K562 (cell line): ENCODE measurements at regions not wholly inside any gene's neighbourhood (a gene's known extent, or its start where the extent isn't known, plus 50 kb on each side); places are given as distances from the start of the nearest gene placed in this dataset.

Experiments used
- ATAC-seq: fragments of 200-7000 bp; cut with Tn5 transposase; 3 replicates; pipeline ENCODE4 v1.9.1; 2020; ENCODE audit warnings: moderate library complexity
- BruUV-seq: library from RNA; stranded (reverse); fragments of 400-500 nt; replicated peaks from 2 replicates; lab custom pipeline; 2021; lab: Mats Ljungman, UMichigan
- CTCF ChIA-PET: fragments of 300-600 bp; formaldehyde crosslinking; extraction: SDS; loops from one replicate; lab custom pipeline; 2021; ENCODE audit warnings: low intra/inter-chr PET ratio; lab: Yijun Ruan, JAX
- POLR2A ChIA-PET: fragments of 300-600, 350-650 bp; sonication (Branson Sonifier 250); formaldehyde crosslinking; extraction: SDS; loops from one replicate; lab custom pipeline; 2021; ENCODE audit warnings: antibody characterized with exemption, inconsistent platforms; lab: Yijun Ruan, JAX
- DNase-seq, 4 experiments: peaks; one replicate each; pipeline versions ENCODE4 v3.0.0 to v3.0.0-alpha.2; 2011 to 2018; ENCODE audit warnings: low spot score in 3 of 4, mixed read lengths in 3 of 4; ENCODE audit errors: extremely low read depth in 1 of 4
- FAIRE-seq: peaks from 2 replicates; lab custom pipeline; 2011; peaks lifted over from hg19 to GRCh38; lab: Jason Lieb, UNC
- H2AFZ ChIP-seq: 2 replicates; pipeline ENCODE4 v1.6.0; 2011; ENCODE audit warnings: low read depth, low read length, control low read depth, inconsistent platforms
- H3K27ac ChIP-seq: fragments of 200-600 bp; 3 replicates; pipeline ENCODE4 v1.8.0; 2011; ENCODE audit warnings: low read depth, mild to moderate bottlenecking, control low read depth, inconsistent platforms, low read length, moderate library complexity, mixed read lengths; ENCODE audit errors: extremely low read depth
- H3K27me3 ChIP-seq, 2 experiments: fragments of 300-600 bp in 1 of 2; 2 replicates in 1 of 2; 3 replicates in 1 of 2; pipeline versions ENCODE4 v1.6.0 to v1.8.0; 2011; ENCODE audit warnings: inconsistent platforms in 2 of 2, low read length in 2 of 2, mild to moderate bottlenecking in 1 of 2, mixed read lengths in 1 of 2, moderate library complexity in 1 of 2; ENCODE audit not compliant: control insufficient read depth in 2 of 2, insufficient read depth in 2 of 2
- H3K36me3 ChIP-seq: fragments of 300-600 bp; 3 replicates; pipeline ENCODE4 v1.8.0; 2011; ENCODE audit warnings: mild to moderate bottlenecking, low read length, inconsistent platforms; ENCODE audit not compliant: control insufficient read depth, insufficient read depth
- H3K4me1 ChIP-seq, 2 experiments: fragments of 200-600 bp in 1 of 2; replicated peaks in 1 of 2; 2 replicates in 1 of 2; 3 replicates in 1 of 2; pipeline versions ENCODE4 v1.5.1 to v1.8.0; 2011; ENCODE audit warnings: inconsistent platforms in 2 of 2, low read length in 2 of 2, mild to moderate bottlenecking in 1 of 2, mixed read lengths in 1 of 2, moderate library complexity in 1 of 2; ENCODE audit not compliant: control insufficient read depth in 2 of 2, insufficient read depth in 2 of 2
- H3K4me2 ChIP-seq: 2 replicates; pipeline ENCODE4 v1.6.1; 2011; ENCODE audit warnings: low read length, control low read depth, inconsistent platforms, mixed read lengths; ENCODE audit not compliant: insufficient read depth
- H3K4me3 ChIP-seq: fragments of 200-600 bp; sonication (generic), shearing (Covaris generic); 2 replicates; pipeline ENCODE4 v1.5.1; 2016; ENCODE audit warnings: control low read depth, inconsistent platforms
- H3K79me2 ChIP-seq: fragments of 200-600 bp; 3 replicates; pipeline ENCODE4 v1.8.0; 2011; ENCODE audit warnings: low read length, inconsistent platforms; ENCODE audit not compliant: control insufficient read depth, insufficient read depth
- H3K9ac ChIP-seq, 2 experiments: 2 replicates each; pipeline versions ENCODE4 v1.6.0 to v1.6.1; 2011; ENCODE audit warnings: low read depth in 2 of 2, low read length in 2 of 2, control low read depth in 1 of 2, inconsistent platforms in 1 of 2, mild to moderate bottlenecking in 1 of 2, mixed read lengths in 1 of 2; ENCODE audit not compliant: insufficient read depth in 1 of 2
- H3K9me1 ChIP-seq: one replicate; pipeline ENCODE4 v1.6.0; 2011; ENCODE audit warnings: inconsistent platforms, mild to moderate bottlenecking, low read length, moderate library complexity; ENCODE audit not compliant: control insufficient read depth, insufficient read depth
- H3K9me3 ChIP-seq: replicated peaks from 2 replicates; pipeline ENCODE4 v1.5.1; 2011; ENCODE audit warnings: low read depth, low read length, inconsistent platforms; ENCODE audit not compliant: control insufficient read depth, insufficient read depth
- H4K20me1 ChIP-seq: replicated peaks from 2 replicates; pipeline ENCODE4 v1.6.1; 2011; ENCODE audit warnings: low read length, inconsistent platforms, mixed read lengths; ENCODE audit not compliant: control insufficient read depth, insufficient read depth
- BCLAF1 ChIP-seq, 2 experiments: fragments of 450-650 bp in 1 of 2; IDR thresholded peaks; 2 replicates each; pipeline ENCODE4 v1.6.1; 2011 to 2017; ENCODE audit warnings: low read depth in 2 of 2, antibody characterized with exemption in 1 of 2, borderline replicate concordance in 1 of 2, low read length in 1 of 2, mild to moderate bottlenecking in 1 of 2, mixed read lengths in 1 of 2; ENCODE audit not compliant: control insufficient read depth in 1 of 2
- SREBF2 ChIP-seq: sonication (generic); formaldehyde crosslinking; IDR thresholded peaks from 2 replicates; pipeline ENCODE4 v1.4.0; 2020; ENCODE audit warnings: mild to moderate bottlenecking, missing genetic modification reagents
- ZNF696 ChIP-seq: fragments of 250-450 bp; sonication (Bioruptor Pico); conservative IDR thresholded peaks from 2 replicates; pipeline ENCODE4 v1.4.0; 2020; ENCODE audit warnings: mild to moderate bottlenecking, moderate library complexity
- WGBS: fragments of 100-300 bp; shearing (Covaris generic); methylation state at CpG from one replicate; pipeline ENCODE4 v1.1.6; 2016; ENCODE audit warnings: low coverage, mixed read lengths; ENCODE audit not compliant: insufficient coverage; ENCODE audit errors: missing lambda C conversion rate; 5-methylcytosine and 5-hydroxymethylcytosine counted together
- in situ Hi-C: fragments of 300-500 bp; cut with MboI; formaldehyde crosslinking; loops from 4 replicates; pipeline ENCODE4 v1.15.0; 2018; ENCODE audit warnings: inconsistent platforms, mixed read lengths
- intact Hi-C: fragments of 100-400 bp; cut with micrococcal nuclease; formaldehyde crosslinking; loops from 2 replicates; pipeline ENCODE4 v1.14.2; 2022

DNA sequence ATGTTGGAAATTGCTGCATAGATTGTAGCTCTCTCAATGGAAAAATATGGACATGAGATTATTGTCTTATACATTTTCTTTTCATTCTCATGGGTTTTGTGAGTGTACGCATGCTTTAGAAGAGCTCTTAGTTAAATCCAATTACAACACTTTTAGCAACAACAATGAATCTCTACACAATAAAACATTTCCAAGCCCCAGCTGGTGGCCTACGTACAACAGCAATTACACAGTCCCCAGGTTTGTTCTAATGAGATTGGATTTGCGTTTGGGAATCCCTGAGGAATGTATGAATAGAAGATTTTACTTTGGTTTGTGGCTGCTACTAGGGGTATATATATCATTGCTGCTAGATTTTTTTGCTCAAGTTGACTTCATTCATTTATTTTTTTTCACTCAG is 98.6 kb downstream of the FHDC1 start:
- no peaks in the 10 kb centered on the region for H3K9me3 ChIP-seq
- H3K9ac ChIP-seq: no peak overlapping the region
- intact Hi-C loops: no loop called here
- no TSS peak for BruUV-seq
- H2AFZ ChIP-seq: no peak overlapping the region
- in situ Hi-C loops: no loop called here
- H3K36me3 ChIP-seq: no peaks in the 10 kb centered on the region
- no peaks in the 10 kb centered on the region for H4K20me1 ChIP-seq
- ATAC-seq (no peak), DNase-seq (no peak), FAIRE-seq (no peak)
- no peaks in the 10 kb centered on the region for H3K9me1 ChIP-seq
- no peak overlapping the region for H3K4me3 ChIP-seq
- CTCF ChIA-PET: no interaction called here
- no peaks in the 10 kb centered on the region for H3K79me2 ChIP-seq
- TF ChIP-seq ZNF696 (CRISPR knock-in tag) (no peak), BCLAF1 (IDR thresholded peaks at IDR 0.05; ENCODE audit: borderline replicate concordance in 1 of 2, control insufficient read depth in 1 of 2, low read depth in 2 of 2, low read length in 1 of 2) (no peak), SREBF2 (CRISPR knock-in tag) (no peak)
- WGBS: 0% methylated on average over 3 of the region's 3 CpGs
- no peaks in the 10 kb centered on the region for H3K4me1 ChIP-seq
- H3K27ac ChIP-seq: no peak overlapping the region
- H3K4me2 ChIP-seq: no peak overlapping the region
- peaks cover 11 to 12% of the 10 kb centered on the region in 2 experiments for H3K27me3 ChIP-seq
- POLR2A ChIA-PET: no interaction called here
